WERI-Rb-1 (cell line): ENCODE measurements at regions not wholly inside any gene's neighbourhood (a gene's known extent, or its start where the extent isn't known, plus 50 kb on each side); places are given as distances from the start of the nearest gene placed in this dataset.
"Not testable (repeated sequence)": the region's sequence is repeated elsewhere in the genome, so short reads cannot be mapped to it uniquely, and the experiment has no call there.

Experiments
- DNase-seq: peaks from one replicate; pipeline ENCODE4 v3.0.0-alpha.2; 2020
- H3K27ac ChIP-seq: fragments of 250-450 bp; sonication (Bioruptor Pico); 2 replicates; pipeline ENCODE4 v1.5.1; 2020; ENCODE audit warnings: mild to moderate bottlenecking, moderate library complexity
- H3K27me3 ChIP-seq: fragments of 250-450 bp; sonication (Bioruptor Pico); 2 replicates; pipeline ENCODE4 v1.5.1; 2021; ENCODE audit warnings: mild to moderate bottlenecking, low read depth, moderate library complexity; ENCODE audit not compliant: insufficient read depth, severe bottlenecking
- H3K36me3 ChIP-seq: fragments of 250-450 bp; sonication (Bioruptor Pico); 2 replicates; pipeline ENCODE4 v1.5.1; 2020; ENCODE audit warnings: mild to moderate bottlenecking, moderate library complexity
- H3K4me3 ChIP-seq: 2 replicates; pipeline ENCODE4 v1.5.1; 2011; ENCODE audit warnings: low read depth, mild to moderate bottlenecking, control low read depth, low read length
- H3K9me3 ChIP-seq: fragments of 250-450 bp; sonication (Bioruptor Pico); 2 replicates; pipeline ENCODE4 v1.5.1; 2021; ENCODE audit warnings: mild to moderate bottlenecking, moderate library complexity; ENCODE audit not compliant: severe bottlenecking
- TF ChIP-seq, protein P1 (sequence below): IDR thresholded peaks from 2 replicates; pipeline ENCODE4 v1.5.1; 2011; ENCODE audit warnings: low read depth, mild to moderate bottlenecking, control low read depth, inconsistent platforms, low read length

DNA sequence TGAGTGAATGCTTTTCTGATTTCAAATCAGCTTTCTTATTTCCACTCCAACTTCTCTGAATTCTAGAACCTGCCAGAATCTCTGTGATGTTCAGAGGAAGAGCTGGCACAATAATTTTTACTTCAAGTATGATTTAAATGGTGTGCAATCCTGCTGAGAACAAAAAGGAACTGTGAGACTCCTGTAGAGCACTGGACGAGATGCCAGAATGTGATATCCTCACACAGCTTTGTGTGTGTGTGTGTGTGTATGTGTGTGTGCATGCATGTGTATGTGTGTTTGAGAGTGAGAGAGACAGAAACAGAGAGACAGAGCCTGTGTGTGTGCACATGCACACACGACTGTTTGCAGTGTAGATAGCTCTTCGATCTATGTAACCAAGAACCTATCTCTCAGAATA, 713.6 kb upstream of the ZP4 start:
- DNase-seq, result no peak
- TF ChIP-seq, protein P1, sequence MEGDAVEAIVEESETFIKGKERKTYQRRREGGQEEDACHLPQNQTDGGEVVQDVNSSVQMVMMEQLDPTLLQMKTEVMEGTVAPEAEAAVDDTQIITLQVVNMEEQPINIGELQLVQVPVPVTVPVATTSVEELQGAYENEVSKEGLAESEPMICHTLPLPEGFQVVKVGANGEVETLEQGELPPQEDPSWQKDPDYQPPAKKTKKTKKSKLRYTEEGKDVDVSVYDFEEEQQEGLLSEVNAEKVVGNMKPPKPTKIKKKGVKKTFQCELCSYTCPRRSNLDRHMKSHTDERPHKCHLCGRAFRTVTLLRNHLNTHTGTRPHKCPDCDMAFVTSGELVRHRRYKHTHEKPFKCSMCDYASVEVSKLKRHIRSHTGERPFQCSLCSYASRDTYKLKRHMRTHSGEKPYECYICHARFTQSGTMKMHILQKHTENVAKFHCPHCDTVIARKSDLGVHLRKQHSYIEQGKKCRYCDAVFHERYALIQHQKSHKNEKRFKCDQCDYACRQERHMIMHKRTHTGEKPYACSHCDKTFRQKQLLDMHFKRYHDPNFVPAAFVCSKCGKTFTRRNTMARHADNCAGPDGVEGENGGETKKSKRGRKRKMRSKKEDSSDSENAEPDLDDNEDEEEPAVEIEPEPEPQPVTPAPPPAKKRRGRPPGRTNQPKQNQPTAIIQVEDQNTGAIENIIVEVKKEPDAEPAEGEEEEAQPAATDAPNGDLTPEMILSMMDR, result no peak

DNA sequence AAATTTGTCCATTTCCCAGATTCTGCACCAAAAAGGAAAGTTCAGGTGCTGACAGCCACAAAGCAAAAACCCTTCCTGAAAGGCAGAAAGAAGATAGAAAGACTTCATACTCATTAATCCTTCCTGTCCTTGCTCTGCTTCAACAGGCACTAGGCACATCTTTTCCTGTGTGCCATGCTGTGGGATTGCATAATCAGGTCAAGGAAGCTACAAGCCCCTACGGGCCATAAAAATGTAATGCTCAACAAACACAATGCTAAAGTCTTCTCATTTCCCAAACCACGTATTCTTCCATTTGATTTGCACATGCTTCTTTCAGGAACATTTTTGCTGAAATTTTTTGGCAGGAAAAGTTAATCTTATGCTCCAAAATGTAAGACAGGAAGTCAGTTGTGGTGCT, 710.9 kb upstream of the ZP4 start:
- not testable (repeated sequence) for H3K36me3 ChIP-seq, H3K27ac ChIP-seq, H3K9me3 ChIP-seq, H3K4me3 ChIP-seq, DNase-seq, H3K27me3 ChIP-seq

More for the DNA sequence above, 713.6 kb upstream of the ZP4 start:
- no peak overlapping the region for H3K4me3 ChIP-seq
- H3K27me3 ChIP-seq, result no peaks in the 10 kb centered on the region
- no peaks in the 10 kb centered on the region for H3K36me3 ChIP-seq
- no peak overlapping the region for H3K27ac ChIP-seq
- peaks cover 2% of the 10 kb centered on the region for H3K9me3 ChIP-seq

DNA sequence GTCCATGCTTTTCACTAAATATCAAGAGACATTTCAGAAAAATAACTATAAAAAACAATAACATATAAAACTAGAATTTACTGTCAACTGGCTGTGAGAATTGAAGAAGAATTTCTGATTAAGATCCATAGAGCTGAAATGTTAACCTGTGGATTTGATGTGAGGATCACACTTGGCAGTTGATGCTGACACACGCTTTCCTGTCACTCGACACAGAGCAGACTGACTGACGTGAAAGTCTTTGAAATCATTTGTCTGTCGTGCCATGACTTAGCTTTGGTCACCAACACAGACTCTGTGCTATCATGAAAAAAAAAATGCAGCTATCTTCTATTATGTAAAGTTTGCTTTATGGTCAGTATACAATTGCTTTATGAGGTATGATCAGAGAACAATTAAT, 706.0 kb upstream of the ZP4 start:
- DNase-seq, result no peak
- Histone ChIP-seq H3K4me3 (no peak overlapping the region), H3K27me3 (no peaks in the 10 kb centered on the region), H3K36me3 (no peaks in the 10 kb centered on the region), H3K9me3 (no peaks in the 10 kb centered on the region), H3K27ac (no peak overlapping the region)
- TF ChIP-seq, protein P1, result no peak

DNA sequence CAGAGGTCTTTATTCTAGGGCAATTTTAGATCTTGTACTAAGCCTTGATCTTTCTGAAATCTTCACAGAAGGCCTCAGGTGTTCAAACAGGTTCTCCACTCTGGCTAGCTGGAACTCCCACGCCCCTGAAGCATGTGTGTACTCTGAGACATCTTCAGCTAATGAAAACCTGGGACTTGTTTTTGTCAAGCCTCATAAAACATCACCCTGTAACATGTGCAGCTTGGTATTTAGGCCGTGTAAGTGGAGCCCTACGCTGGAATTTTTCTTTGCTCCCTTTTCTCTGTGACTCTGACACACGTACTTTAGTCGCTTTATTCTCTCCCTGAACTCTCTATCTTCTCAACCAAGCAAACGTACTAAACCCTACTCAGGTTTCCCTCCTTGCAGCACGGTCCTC, 701.9 kb upstream of the ZP4 start:
- Histone ChIP-seq H3K4me3 (no peak overlapping the region), H3K9me3 (no peaks in the 10 kb centered on the region), H3K27me3 (no peaks in the 10 kb centered on the region), H3K36me3 (no peaks in the 10 kb centered on the region), H3K27ac (no peak overlapping the region)
- DNase-seq, result no peak
- TF ChIP-seq, protein P1, result no peak

DNA sequence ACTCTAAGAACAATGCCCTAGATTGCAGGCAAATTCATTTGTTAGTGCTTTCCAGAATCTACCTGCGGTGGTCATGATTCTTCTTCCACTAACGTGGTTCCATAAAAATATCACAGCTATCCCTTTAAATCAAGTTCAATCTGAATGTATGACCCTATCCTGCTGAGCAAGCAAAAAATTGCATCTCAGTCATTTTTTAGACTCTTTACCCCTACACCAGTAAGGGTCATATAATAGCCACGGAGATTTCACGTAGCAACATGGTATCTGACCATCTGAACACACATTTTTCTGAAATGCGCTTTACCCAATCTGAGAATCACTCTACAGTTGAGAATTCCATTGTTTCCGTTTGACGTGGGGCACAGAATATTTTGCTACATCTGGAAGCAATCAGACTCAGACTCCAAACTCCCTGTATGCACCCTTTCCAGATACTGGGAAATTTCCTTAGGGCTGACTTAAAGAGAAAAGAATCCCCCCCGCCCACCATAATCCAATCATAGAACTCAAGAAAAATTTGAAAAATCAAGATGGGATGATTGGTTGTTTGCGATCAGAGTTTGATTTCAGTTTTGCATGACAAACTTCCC, 699.2 kb upstream of the ZP4 start:
- Histone ChIP-seq H3K36me3 (no peaks in the 10 kb centered on the region), H3K27me3 (no peaks in the 10 kb centered on the region), H3K9me3 (no peaks in the 10 kb centered on the region), H3K4me3 (no peak overlapping the region), H3K27ac (no peak overlapping the region)
- TF ChIP-seq, protein P1, result no peak
- DNase-seq, result no peak

DNA sequence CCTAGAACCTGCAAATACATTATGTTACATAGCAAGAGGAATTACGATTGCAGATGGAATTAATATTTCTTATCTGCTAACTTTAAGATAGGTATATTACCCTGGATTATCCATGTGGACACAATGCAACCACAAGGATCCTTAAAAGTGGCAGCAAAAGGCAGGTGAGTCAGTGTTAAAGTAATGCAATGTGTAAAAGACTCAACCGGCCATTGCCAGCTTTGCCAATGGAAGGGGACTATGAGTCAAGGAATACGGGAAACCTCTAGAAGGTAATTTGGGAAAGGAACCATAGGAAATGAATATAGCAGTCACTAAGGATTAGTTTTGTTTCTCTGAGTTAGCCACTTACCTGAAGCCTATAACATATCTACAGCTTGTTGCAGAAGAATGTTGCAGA, 692.1 kb upstream of the ZP4 start:
- no peak for DNase-seq
- H3K36me3 ChIP-seq, result no peaks in the 10 kb centered on the region
- H3K9me3 ChIP-seq, result no peaks in the 10 kb centered on the region
- TF ChIP-seq, protein P1, result no peak
- H3K4me3 ChIP-seq, result no peak overlapping the region
- no peaks in the 10 kb centered on the region for H3K27me3 ChIP-seq
- H3K27ac ChIP-seq, result no peak overlapping the region
